SU-DHL-6 (cell line): ENCODE measurements at regions not wholly inside any gene's neighbourhood (a gene's known extent, or its start where the extent isn't known, plus 50 kb on each side); places are given as distances from the start of the nearest gene placed in this dataset.

Experiments used
- EZH2phosphoT487 ChIP-seq: fragments of 200-600 bp; sonication (generic), shearing (Covaris generic); conservative IDR thresholded peaks from 2 replicates; pipeline ENCODE4 v1.6.1; 2018; ENCODE audit warnings: mild to moderate bottlenecking, antibody characterized with exemption, low read length, moderate library complexity, mixed read lengths
- TF ChIP-seq, protein P1 (sequence below): fragments of 200-600 bp; sonication (generic); IDR thresholded peaks from one replicate; pipeline ENCODE4 v1.5.1; 2017; ENCODE audit warnings: antibody characterized with exemption, mild to moderate bottlenecking, low read length, moderate library complexity; ENCODE audit not compliant: insufficient read depth, poor library complexity, severe bottlenecking

DNA sequence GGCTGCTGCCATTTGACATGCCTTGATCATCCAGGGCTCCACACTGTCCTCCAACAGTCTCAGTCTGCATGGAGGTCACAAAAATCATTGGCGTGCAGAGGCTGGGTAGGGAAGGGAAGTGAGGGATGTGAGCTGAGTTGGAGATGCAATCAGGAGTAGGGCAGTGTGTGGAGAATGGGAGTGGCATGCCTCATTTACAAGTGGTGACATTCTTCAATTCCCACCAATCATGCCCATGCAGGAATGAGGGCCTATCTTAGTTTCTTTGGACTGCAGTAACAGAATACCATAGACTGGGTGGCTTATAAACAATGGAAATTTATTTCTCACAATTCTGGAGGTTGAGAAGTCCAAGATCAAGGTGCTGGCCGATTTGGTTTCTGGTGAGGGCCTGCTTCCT, 94.9 kb upstream of the PJA1 start:
- TF ChIP-seq, protein P1, sequence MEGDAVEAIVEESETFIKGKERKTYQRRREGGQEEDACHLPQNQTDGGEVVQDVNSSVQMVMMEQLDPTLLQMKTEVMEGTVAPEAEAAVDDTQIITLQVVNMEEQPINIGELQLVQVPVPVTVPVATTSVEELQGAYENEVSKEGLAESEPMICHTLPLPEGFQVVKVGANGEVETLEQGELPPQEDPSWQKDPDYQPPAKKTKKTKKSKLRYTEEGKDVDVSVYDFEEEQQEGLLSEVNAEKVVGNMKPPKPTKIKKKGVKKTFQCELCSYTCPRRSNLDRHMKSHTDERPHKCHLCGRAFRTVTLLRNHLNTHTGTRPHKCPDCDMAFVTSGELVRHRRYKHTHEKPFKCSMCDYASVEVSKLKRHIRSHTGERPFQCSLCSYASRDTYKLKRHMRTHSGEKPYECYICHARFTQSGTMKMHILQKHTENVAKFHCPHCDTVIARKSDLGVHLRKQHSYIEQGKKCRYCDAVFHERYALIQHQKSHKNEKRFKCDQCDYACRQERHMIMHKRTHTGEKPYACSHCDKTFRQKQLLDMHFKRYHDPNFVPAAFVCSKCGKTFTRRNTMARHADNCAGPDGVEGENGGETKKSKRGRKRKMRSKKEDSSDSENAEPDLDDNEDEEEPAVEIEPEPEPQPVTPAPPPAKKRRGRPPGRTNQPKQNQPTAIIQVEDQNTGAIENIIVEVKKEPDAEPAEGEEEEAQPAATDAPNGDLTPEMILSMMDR: no peak
- no peak for TF ChIP-seq EZH2phosphoT487
